GM21381 (cell line): ENCODE measurements at regions not wholly inside any gene's neighbourhood (a gene's known extent, or its start where the extent isn't known, plus 50 kb on each side); places are given as distances from the start of the nearest gene placed in this dataset.
A peak's percentile ranks its signal among the peaks of the same experiment; 100 is the strongest.

ENCODE experiments used
- ATAC-seq: cut with Tn5 transposase; IDR thresholded peaks from one replicate; pipeline ENCODE4 v1.9.1; 2021; ENCODE audit warnings: mild to moderate bottlenecking, moderate library complexity; ENCODE audit not compliant: unreplicated experiment

DNA sequence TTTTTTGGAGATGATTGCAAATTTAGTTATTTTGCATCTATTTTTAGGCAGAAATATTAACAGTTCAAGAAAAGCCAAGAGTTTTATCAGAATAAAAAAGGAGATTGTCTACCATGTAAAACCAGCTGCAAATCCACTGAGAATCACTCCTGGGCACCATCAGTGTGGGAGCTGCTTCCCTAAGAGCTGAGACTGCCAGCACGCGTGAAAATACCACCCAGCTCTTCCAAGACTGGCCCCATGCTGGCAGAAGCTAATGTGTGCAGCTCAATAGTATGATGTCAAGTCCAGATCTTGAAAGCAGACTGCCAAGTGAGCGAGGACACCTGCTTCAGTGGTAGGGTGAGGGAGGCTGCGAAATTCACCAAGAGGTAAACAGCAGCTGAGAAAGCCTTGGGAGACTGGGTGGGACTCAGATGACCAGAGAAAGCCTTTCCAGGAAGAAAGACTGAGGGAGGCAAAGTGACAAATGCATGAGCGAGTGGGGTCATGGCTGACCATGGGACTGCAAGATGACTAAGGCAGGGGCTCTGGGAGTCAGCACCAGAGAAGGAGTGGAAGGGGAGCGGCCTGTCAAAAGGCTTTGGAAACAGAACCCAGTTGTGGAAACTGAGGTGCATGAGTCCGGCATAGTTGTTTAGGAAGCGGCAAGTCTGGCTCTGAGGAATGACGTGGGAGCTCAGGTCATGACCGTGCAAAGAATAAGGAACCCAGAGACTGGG is 200.9 kb downstream of the GADD45G start:
- no peak for ATAC-seq

DNA sequence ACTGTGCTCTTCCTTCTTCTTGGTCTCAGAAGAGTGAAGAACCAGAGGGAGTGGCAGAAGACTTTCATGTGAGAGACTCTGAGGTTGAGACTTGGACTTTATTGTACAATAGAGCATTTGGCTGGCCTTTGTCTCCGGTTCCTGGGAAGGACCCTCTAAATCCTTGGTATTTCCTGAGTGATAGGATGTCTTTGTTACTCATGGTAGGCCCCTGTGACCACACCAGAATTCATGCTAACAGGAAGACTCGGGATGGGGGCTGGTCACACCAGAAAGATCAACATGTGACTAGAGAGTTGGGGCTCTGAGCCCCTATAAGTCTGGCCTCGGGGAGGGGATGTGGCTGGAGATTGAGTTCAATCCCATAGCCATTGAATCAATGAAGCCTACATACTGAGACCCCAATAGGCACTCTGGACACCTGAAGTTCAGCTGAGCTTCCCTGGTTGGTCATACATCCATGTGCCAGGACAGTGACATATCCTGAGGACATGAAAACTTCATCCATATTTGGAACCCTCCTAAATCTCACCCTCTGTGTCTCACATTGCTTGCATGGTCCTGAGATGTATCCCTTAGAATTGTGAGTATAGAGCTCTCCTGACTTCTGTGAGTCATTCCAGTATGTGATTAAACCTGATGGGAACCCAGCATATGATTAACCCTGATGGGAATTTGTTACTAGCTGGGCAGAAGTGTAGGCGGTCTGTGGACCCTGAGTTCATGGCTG is 201.7 kb downstream of the GADD45G start:
- ATAC-seq, result no peak

GRCh38 chr9:89807101-89807395 is 202.2 kb downstream of the GADD45G start:
- no peak for ATAC-seq

GRCh38 chr9:89807682-89808075 is 202.9 kb downstream of the GADD45G start:
- ATAC-seq, result no peak

DNA sequence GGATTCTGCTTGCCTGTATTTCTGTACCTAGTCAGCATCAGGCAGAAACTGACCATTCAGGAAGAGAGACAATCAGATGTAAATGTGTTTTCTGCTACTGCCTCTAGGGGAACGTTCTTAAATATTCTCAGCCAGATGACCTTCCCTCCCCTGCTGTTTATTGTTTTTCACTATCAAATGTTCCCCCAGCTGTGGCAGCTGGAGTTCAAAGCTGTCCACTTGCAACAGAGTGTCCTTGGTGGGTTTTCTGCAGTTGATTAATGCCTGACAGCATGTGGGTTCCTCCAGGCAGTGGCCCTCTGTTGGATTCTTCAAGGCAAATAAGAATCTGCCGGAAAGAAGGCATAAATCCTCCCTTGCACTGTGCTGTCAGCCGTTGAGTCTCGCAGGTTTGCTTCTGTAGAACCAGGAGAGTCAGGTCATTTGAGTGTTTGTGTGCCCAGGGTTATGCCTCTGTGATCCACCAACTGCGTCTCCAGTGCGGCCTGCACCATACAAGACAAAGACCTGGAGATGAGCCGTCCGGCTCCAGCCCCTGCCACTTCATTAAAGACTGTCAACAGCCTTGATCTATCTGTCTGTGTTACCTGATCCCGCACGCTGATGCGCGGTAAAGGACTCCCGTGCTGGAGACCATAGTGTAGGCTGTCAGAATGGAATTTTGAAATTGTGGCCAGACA is 203.4 kb downstream of the GADD45G start:
- no peak for ATAC-seq

DNA sequence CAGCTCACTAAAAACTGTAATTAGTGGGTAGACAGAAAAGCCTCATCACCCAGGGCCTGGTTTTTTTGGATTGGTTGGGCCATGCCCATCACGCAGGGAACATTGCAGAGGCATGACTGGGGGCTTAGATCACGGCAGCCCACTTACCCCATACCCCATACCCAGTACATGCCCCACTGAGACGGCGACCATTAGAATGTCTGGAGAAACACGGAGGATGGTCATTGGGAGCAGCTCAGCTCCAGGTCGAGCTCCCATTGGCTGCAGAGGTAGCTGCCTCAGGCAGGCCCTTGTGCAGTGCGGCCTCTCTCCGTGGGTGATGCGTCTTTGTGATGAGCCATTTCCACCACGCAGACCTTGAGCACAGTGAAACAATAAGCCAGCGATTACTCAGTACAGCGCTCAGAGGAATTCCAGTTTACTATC is 204.0 kb downstream of the GADD45G start:
- ATAC-seq, result no peak

DNA sequence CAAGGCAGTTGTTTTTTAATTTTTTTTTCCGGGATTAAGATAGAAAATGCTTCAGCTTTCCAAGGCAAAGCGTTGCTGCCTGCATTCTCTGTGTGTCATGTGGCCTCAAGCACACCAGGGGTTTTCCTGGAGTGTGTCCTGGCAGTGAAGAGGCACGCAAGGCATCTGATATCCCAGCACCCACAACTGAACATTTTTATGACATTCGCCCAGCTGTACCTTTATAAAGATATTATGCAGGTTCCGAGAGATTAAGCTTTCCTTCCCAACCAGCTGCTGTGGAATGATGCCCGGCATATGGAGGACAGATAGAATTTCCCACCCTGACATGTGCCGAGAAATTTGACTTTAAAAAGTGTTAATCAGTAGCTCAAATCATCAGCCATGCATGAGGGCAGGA is 205.6 kb downstream of the GADD45G start:
- no peak for ATAC-seq

DNA sequence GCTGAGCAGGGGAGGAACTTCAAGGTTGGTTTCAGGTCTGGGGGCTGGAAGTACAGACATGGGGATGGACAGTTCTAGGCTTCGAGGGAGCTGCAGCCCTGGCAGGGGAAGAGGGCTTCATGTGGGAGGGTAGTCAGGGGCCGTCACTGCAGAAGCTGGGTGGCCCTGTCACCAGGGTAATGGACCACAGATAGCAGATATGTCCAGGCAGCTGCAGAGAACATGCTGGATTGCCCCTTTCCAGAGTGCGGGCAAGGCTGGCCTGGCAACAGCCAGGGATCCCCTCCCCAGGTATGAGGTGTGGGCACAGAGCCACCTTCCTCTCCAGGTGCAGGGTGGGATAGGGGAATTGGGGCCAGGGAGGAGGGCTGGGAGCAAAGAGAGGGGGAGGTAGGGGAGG is 206.5 kb downstream of the GADD45G start:
- ATAC-seq, result no peak

DNA sequence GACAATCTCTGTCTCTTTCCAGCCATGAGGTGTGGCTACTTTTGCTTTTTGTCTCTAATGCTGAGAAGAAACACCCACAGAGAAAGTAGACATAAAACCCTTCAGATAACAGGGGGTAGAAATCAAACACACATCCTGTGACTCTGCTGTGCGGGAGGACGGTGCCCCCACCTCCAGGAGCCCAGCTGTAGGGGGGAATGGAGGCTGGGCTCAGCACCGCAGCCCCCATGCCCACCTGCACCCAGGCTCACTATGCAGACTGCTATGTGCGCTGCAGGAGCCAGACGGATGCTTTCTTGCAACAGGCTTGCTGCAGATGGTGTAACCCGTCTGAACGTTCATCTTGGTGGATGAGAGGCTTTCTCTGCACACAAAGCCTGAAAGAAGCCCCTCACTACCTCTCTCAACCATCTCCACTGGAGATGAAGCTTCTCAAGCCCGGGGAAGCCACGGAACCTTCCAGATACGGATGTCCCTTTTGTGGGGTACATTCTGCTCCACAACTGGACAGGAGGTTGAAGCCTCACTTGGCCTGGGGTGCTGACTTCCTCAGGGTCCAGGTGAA is 207.2 kb downstream of the GADD45G start:
- ATAC-seq, result no peak

GRCh38 chr9:89812556-89813181 is 207.9 kb downstream of the GADD45G start:
- no peak for ATAC-seq

- ATAC-seq, result no peak
Measured at GRCh38 chr9:89813482-89813881, 208.7 kb downstream of the GADD45G start.

- no peak for ATAC-seq
Measured at GRCh38 chr9:89814340-89815040, 209.7 kb downstream of the GADD45G start.

DNA sequence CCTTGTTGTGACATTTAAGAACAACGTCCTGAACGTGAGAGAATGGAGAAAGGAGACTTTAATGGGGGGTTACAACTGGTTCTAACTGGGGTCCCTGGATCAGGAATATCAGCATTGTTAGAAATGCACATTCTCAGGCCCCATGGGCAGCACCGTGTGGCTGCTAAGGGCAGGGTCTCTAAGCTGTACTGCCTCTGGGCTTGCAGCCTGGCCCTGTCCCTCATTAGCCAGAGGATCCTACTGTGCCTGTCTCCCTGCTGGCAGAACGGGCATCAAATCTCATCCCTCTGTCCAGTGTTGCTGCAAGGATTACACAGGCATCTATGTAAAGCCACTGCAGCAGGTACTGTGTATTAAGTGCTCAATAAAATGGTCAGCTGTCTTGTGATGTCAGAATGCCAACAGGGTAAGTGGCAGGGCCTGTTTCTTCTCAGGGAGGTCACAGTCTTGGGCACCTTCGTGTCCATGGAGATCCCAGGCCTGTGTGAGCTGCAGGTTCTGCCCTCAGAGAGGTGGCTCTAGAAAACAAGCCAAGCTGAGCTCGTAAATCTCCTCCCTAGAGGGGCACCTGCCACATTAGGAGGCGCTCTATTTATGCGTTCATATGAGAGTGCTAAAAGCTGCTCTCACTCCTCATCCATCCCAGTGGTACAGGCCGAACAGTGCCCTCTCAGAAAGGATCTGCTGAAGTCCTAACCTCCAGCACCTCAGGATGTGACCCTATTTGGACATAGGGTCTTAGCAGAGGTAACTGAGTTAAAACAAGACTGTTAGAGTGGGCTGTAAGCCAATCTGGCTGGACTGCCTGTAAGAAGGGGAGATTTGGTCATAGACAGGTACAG is 210.5 kb downstream of the GADD45G start:
- ATAC-seq, result peak; percentile 31

DNA sequence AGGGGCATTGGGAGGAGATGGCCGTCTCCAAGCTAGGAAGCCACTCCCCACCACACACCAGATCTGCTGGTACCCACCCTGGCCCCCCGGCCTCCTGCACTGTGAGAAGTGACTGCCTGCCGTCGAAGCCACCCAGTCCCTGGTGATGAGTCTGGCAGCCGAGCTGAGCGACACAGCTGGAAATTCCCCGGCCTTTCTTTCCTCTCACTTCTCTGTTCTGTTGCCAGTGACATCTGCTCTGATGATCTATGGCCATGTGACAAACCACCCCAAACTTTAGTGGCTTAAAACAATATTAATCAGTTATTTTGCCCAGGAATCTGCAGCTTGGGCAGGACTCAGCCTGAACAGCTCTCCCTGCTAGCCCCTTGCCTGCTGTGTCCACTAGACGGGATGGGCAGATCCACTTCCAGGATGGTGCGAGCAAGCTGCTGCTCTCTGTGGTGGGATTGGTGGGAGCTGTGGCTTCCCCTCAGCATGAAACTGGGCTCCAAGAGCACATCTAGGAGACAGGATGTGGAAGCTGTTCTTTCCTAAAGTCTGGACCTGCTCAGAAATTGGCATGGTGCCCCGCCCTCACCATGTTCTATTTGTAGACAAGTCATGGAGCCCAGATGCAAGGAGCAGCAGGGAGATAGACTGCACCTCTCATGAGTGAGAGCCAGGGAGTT is 211.2 kb downstream of the GADD45G start:
- peak; percentile 81 for ATAC-seq

DNA sequence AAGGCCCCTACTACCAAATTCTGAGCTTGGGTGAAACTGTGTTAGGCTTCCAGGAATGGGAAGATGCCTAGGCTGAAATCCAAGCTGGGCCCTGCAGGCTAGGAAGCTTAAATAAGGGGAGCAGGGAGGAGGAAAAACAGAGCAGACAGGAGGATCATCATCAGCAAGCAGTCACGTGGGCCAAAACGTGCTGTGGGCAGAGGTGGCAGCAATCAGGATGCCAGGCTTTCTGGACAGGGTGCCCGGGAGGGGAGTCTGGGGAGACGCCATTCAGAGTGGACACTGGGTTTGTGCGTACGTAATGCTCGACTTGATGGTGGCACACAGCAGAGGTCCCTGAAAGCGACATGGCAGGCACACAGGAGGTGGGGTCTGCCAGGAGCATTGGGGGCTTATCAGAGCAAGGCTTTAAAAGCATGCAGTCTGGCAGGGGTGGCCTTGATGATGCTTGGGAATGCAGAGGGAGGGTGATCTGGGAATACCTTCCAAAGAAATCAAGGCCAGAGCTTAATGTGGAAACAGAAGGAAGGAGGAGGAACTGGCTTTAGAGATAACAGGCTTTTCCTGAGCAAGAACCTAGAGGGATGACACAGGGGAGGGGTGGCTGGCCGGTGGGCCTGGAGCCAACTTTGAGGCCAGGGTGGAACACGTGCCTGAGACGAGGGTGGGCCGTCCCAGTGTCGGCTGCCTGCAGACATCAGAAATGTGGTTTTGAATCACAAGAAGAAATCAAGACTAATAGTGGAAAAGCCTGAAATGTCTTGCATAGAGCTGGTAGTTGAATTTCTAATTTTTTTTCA is 212.5 kb downstream of the GADD45G start:
- no peak for ATAC-seq

- no peak for ATAC-seq
Measured at GRCh38 chr9:89820337-89820736, 215.5 kb downstream of the GADD45G start.

DNA sequence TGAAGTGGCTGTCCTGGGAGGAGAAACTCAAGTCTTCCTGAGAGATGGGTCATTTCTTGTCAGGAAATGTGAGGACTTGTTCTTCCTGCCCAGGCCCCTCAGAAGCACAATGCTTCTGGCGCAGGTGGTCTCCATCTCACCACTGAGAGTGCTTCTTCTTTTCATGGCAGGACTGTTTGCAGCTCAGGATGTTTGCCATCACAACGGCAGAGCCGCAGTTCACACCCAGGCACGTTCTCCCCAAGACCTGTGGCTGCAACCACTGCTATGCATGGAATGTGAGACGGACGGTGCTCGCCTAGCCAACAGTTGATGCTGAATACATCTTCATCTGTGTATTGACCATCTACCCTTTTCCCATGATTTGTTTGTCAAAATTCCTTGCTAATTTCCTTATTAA is 216.3 kb downstream of the GADD45G start:
- no peak for ATAC-seq

DNA sequence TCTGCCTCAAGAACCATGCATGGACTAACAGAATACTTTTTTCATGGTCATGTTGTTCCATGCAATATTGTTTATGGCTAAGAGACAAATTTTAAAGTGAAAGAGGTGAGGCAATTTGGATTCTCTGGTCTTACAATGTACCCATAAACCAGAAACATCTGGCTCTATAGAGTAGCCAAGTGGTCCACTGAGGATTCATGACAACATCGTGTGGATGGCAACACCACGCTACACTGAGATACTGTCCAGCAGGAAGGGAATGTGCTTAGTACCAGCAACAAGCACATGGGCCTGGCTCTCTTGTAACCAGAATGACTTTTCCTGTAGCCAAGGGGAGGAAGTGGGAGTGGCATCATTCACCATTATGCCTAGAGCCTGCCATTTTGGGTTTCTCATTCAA is 218.2 kb downstream of the GADD45G start:
- no peak for ATAC-seq

- ATAC-seq, result no peak
Measured at GRCh38 chr9:89825669-89826068, 220.9 kb downstream of the GADD45G start.
